SK-N-MC (cell line): ENCODE measurements at regions not wholly inside any gene's neighbourhood (a gene's known extent, or its start where the extent isn't known, plus 50 kb on each side); places are given as distances from the start of the nearest gene placed in this dataset.
"Not testable (repeated sequence)": the region's sequence is repeated elsewhere in the genome, so short reads cannot be mapped to it uniquely, and the experiment has no call there.

Source experiments
- EZH2 ChIP-seq: fragments of 200-600 bp; sonication (generic); IDR thresholded peaks from one replicate; pipeline ENCODE4 v1.6.1; 2017; ENCODE audit warnings: antibody characterized with exemption
- FOXP2 ChIP-seq: optimal IDR thresholded peaks from 2 replicates; pipeline ENCODE3; 2011; ENCODE audit warnings: mild to moderate bottlenecking, moderate library complexity; ENCODE audit not compliant: insufficient read depth; ENCODE audit errors: extremely low read length, control extremely low read depth
- POLR2AphosphoS5 ChIP-seq: IDR thresholded peaks from 2 replicates; pipeline ENCODE4 v1.6.1; 2012; ENCODE audit warnings: mild to moderate bottlenecking, low read depth, low read length, borderline replicate concordance

GRCh38 chr6:93833326-93833725 is 414.0 kb upstream of the EPHA7 start:
- not testable (repeated sequence) for TF ChIP-seq EZH2, POLR2AphosphoS5, FOXP2
